LNCAP (cell line): ENCODE measurements at regions not wholly inside any gene's neighbourhood (a gene's known extent, or its start where the extent isn't known, plus 50 kb on each side); places are given as distances from the start of the nearest gene placed in this dataset.

ENCODE experiments used
- TF ChIP-seq, protein P1 (sequence below): fragments of 450-650 bp; IDR thresholded peaks from 2 replicates; pipeline ENCODE4 v1.5.1; 2017; ENCODE audit warnings: mild to moderate bottlenecking

DNA sequence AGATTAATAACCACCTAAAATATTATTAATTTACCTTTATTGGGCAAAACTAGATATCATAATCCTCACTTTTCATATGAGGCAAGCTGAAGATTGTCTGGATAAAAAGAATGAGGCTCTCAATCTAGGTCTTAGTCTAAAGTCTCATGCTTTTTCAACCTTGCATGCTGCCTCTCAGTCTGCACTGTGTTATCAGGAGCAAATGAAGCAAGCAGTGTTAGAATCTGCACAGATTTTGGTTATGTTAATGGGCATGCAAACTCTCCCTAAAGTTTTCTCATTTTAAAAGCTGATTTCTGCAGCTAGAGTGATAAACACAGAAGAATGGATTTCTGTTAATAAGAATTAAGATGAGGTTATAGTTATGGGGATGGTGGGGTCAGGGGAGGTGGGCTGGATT is 350.7 kb upstream of the C11orf87 start:
- TF ChIP-seq, protein P1, sequence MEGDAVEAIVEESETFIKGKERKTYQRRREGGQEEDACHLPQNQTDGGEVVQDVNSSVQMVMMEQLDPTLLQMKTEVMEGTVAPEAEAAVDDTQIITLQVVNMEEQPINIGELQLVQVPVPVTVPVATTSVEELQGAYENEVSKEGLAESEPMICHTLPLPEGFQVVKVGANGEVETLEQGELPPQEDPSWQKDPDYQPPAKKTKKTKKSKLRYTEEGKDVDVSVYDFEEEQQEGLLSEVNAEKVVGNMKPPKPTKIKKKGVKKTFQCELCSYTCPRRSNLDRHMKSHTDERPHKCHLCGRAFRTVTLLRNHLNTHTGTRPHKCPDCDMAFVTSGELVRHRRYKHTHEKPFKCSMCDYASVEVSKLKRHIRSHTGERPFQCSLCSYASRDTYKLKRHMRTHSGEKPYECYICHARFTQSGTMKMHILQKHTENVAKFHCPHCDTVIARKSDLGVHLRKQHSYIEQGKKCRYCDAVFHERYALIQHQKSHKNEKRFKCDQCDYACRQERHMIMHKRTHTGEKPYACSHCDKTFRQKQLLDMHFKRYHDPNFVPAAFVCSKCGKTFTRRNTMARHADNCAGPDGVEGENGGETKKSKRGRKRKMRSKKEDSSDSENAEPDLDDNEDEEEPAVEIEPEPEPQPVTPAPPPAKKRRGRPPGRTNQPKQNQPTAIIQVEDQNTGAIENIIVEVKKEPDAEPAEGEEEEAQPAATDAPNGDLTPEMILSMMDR, result no peak

DNA sequence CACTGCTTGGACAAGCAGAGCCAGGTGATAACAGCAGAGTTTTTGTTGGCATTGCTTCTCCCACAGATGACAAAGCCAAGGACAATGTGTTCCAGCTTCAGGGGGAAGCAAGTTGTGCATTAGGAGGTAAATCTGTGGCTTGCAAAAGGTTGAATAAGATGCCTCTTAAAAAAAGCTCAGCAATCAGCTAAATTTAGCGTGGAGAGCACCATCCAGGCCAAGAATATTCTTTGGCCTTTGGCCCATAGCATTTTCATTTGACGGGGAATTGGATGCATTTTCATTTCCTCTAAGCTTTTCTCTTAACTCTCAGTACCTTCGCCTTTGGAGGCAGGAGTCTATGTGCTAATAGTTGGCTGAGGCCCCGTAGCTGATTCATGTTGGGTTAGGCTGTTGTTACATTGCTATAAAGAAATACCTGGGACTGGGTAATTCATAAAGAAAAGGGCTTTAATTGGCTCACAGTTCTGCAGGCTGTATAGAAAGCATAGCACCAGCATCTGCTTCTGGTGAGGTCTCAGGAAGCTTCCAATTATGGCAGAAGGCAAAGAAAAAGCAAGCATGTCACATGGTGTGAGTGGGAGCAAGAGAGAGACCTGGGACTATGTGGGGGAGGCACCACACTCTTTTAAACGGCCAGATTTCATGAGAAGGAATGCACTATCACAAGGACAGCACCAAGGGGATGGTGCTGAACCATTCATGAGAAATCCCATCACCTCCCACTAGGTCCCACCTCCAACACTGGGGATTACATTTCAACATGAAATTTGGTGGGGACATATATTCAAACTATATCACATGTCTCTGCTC is 350.1 kb upstream of the C11orf87 start:
- TF ChIP-seq, protein P1, result no peak

DNA sequence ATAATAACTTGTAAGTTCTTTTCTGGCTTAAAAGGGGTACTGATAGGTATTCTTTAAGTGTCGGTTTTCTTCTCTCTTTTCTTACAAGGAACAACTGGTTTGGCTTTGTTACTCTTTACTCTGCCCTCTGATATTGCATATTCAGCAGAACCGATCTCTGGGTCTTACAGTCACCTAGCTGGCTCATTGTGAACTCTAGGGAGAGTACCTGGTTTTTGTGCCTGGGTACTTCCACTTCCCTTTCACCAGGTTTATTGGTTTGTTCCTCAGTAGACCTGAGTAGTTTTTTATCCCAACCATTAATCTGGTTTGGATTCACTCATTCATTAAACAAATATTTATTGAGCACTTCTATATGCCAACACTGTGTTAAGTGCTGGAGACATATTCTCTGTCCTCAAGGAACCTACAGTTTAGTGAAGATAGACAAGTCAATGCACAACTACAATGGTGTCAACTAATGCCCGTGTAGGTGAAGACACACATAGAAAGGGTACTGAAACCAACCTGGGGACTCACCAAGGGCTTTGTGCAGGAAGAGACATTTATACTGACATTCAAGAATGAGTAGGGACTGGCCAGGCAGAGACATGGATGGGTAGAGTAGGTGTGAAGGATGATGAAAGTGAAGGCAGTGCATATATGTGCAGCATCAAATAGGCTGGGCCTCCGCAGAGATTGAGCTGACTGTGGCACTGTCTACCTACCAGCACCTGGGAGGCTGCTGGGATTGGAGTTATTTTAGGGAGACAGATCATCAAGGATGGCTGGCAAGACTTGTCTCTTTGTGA is 348.8 kb upstream of the C11orf87 start:
- TF ChIP-seq, protein P1, result no peak

DNA sequence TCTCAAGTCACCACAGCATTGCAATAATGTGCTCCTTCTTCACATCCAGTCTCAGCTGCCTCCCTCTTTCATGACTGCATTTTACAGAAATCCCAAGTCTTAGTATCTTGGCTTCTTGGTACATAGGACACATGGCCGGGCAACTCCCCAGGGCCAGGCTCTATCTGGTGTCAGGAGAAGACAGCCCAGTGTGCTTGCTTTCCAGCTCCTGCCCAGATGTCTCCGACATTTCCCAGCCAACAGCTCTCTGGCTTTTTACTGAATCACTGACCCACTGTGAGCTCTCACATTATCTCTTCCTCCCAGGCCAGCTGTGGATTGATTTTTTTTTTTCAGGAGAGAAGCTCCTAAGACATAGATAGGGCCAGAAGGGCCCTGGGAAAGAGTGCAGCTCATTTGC is 346.0 kb upstream of the C11orf87 start:
- TF ChIP-seq, protein P1, result no peak

DNA sequence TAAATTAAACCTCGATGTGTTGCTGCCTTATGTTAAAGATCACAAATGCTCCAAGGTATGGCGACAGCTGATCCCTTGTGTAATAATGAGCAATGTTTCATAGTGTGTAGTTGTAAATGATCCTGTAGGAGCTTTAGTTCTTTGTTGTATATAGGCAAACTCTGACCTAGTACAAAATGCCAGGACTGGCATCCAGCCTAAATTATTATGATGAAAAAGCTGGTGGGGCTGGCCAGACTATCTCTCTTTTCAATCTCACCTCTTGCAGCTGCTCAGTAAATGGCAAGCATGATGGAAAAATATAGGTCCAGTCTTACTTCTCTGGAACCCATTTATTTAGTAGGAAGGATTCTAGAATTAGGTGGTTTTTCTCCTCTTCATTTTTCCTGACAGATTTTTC is 345.1 kb upstream of the C11orf87 start:
- TF ChIP-seq, protein P1, result no peak

DNA sequence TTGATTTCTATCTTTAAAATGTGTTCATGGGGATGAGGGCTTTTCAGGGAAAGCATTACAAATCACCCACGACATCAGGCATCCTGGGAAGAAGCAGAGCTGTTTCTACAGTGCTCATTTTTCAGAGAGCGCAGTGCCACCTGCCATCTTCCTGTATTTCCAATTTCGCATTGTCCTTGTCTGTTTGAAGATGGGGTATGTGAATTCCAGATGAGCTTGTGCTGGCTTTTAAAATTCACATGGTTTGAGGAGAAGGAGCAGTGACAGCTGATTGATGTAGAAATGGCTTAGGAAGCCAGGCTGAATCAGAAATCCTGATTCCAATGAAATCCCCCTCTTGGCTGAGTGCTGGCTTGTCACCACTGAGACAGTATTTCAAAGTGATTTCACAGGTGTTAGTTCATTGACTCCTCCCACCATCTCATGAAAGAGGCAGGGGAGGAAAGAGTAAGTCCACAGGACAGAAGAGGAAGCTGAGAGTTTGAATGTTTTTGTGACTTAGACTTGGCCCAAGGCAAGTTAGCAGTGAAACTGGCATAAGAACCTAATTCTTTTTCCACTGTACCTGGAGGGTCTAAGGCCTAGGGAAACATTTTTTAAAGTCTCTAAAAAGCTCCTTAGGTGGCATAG is 344.6 kb upstream of the C11orf87 start:
- TF ChIP-seq, protein P1, result no peak

DNA sequence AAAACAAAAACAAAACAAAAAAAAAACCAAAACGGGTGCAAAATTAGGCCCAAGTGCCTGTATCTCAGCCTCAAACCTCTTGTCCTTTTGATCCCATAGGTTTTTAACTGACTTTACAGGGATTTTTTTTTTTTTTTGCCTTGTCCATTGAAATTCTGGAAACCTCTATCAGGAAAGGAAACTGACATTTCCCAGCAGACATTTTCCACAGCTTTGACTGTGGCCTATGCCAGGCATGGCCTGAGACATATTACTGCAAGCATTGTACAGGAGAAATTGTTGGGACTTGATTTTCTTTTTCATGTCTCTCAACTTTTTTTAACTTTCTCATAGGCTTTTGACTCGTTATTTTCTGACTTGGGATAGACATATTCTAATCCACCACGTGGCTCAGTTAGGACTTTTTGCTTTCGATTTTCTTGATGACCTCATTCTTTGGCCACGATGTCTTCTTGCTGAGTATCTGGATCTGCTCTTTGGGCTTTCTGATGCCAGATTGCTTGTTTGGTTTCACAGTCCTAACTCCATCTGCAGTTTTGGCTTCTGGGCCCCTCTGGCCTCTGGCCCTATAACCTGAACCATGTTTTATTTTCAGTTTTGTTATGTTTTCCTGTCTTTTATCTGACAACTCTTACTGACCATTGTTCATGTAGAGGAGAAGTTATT is 336.1 kb upstream of the C11orf87 start:
- TF ChIP-seq, protein P1, result no peak
